Inflammatory macrophage treated with lipopolysaccharide for 1 hour (primary cell): ENCODE measurements at regions not wholly inside any gene's neighbourhood (a gene's known extent, or its start where the extent isn't known, plus 50 kb on each side); places are given as distances from the start of the nearest gene placed in this dataset.
A peak's percentile ranks its signal among the peaks of the same experiment; 100 is the strongest.

ENCODE experiments used
- DNase-seq, 2 donors: peaks; one replicate each; pipeline ENCODE4 v3.0.0-alpha.2; 2020 to 2022

- DNase-seq, result no peak
Measured at GRCh38 chr5:54671681-54672080, 154.1 kb downstream of the SNX18 start.

DNA sequence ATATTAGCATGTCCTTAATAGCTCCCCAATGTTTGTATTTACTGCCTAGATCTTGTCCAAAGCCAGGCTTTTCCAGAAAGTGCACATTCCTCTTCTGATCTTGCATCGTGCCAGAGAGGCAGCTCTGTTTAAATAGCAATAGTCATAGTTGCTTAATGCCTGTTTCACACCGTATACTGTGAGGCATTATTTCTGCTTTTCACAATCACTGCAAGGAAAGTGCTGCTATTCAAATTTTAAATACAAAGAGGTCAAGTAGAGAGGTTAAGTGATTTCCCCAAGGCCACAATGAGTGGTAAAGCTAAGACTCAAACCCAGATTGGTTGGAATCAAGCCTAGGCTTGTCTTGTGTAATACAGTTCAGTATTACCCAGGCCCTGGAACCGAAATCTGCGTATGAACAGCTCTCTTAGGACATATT, 153.6 kb downstream of the SNX18 start:
- peak; percentile 90 to 97 for DNase-seq

GRCh38 chr5:54670281-54670680, 152.7 kb downstream of the SNX18 start:
- DNase-seq, result peak; percentile 33 to 76

GRCh38 chr5:54669845-54670244, 152.3 kb downstream of the SNX18 start:
- no peak for DNase-seq

- peak; percentile 59 to 85 for DNase-seq
Measured at GRCh38 chr5:54669285-54669684, 151.7 kb downstream of the SNX18 start.

GRCh38 chr5:54668096-54668495, 150.5 kb downstream of the SNX18 start:
- no peak for DNase-seq

GRCh38 chr5:54667136-54667535, 149.6 kb downstream of the SNX18 start:
- no peak for DNase-seq

DNA sequence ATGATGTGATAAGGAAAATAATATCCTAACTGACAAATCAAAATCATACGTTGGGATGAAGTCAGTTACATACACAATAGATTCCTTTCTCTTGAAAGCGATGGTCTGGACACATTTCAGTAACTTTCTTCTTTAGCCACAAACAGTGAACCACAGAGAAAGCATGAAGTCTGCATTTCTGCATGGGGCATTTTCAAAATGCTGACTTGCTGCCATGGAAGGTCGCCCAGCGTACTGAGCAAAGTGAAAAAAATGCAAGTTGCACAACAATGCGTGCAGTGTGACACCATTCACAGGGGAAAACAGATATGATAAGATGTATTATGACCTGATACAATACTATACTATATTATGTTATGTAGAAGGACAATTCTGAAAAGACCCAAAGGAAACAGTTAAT, 146.3 kb downstream of the SNX18 start:
- DNase-seq, result peak in 1 of 2 donors; percentile 45

DNA sequence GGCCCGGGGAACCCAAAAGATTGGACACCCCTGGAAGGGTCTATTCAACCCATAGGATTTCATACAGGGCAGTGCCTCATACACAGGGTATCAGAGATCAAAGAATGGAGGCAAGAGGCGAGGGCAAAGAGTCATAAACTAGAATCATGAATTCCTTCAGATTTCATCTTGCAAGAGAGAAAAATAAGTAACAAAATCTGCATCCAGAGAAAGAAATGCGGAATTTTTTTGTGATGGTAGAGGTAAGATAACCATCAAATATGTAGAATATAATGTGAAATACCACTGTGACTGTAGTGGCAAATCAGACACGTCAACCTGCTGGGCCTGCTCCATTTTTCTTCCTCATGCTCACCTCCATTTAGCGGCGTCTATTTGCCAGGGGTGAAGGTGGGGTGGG, 143.6 kb downstream of the SNX18 start:
- DNase-seq, result no peak

DNA sequence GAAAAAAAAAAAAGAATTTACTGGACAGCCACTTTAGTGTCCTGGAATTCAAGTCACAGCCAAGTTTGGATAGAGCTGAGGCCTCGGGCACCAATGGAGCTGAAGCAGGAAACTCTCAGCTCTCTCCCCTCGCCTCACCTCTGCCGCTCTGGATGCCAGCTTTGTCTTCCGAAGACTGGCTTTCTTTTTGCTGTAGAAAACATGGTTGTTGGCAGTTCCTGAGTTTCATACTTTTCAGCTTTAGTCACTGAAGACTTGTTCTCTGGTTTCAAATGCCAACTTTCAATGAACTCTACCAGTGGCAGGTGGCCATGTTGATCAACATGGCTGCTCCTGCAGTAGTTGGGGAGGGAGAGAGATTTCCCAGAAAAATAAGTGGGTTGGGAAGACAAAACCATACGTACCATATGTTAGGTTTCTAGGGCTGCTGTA, 142.2 kb downstream of the SNX18 start:
- no peak for DNase-seq

DNA sequence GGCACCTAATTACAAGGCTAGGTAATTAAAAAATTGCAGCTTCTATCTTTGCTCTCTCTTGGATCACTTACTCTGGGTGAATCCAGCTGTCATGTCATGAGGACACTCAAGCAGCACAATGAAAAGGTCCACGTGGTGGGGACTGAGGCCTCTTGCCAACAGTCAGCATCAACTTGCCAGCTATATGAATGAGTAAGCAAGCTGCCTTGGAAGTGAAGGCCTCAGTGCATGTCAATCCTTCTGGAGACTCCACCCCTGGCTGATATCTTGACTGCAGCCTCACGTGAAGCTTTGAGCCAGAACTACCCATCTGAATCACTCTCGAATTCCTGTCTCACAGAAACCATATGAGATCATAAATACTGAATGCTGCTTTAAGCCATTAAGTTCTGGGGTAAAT, 140.5 kb downstream of the SNX18 start:
- no peak for DNase-seq

DNA sequence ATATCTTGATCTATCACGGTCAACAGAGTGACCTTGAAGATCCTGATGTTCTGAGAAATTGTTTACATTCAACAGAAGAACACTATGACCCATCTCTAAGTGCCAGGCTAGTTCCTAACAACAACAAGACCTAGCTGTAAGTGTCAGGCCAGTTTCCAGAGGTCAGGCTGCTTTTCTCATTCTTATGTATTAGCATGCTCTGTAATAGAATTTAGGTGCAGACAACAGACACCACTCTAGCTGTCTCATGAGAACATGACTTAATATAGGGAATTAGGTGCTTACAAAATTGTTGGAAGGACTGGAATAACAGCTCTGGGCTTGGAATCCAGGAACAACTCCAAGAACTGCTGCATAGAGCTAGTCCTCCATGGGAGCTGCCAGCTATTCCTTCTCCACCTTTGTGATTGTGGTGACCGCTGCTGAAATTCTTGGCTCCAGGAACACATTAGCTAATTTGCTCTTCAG, 138.7 kb downstream of the SNX18 start:
- DNase-seq, result no peak

GRCh38 chr5:54655761-54656160, 138.2 kb downstream of the SNX18 start:
- DNase-seq, result no peak

GRCh38 chr5:54655266-54655665, 137.7 kb downstream of the SNX18 start:
- DNase-seq, result no peak

DNA sequence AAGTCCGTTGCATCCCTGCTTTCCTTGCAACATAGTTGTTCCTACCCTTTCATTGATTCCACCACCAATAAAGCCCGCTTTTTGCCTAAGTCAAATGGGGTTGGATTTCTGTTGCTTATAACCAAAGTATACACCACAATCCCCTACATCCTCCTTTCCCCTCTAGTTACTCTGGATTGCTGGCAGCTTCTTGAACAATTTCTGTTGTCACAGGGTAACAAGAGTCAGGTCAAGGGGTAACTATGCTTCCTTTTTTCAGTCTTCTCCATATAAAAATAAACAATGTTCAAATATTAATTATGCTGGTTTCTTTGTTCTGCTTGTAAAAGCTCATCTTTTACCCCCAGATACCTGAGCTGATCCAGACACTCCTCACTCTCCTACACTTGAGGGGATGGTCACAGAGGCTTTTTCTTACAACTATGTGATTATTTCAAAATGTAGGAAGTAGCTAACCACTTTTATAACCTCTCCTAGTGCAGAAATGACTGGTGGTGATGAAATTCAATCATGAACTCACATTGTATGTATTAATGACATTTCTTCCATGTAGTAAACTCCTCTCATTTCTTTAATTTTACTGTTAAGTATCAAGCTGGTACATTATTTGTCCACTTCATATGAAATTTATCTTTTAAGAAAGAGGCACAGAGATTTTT, 136.5 kb downstream of the SNX18 start:
- peak; percentile 60 to 66 for DNase-seq

GRCh38 chr5:54651482-54652076, 134.0 kb downstream of the SNX18 start:
- no peak for DNase-seq

DNA sequence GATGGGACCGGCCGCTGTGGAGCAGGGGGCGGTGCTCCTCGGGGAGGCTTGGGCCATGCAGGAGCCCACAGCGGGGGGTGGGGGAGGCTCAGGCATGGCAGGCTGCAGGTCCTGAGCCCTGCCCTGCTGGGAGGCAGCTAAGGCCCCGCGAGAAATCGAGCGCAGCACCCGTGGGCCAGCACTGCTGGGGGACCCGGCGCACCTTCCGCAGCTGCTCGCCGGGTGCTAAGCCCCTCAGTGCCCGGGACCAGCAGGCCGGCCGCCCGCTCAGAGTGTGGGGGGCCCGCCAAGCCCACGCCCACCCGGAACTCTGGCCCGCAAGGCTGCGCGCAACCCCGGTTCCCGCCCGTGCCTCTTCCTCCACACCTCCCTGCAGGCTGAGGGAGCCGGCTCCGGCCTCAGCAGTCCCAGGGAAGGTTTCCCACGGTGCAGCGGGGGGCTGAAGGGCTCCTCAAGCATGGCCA, 131.5 kb downstream of the SNX18 start:
- DNase-seq, result no peak

- peak; percentile 82 to 89 for DNase-seq
Measured at GRCh38 chr5:54646356-54647101, 129.0 kb downstream of the SNX18 start.

GRCh38 chr5:54645882-54646355, 128.4 kb downstream of the SNX18 start:
- DNase-seq, result no peak

DNA sequence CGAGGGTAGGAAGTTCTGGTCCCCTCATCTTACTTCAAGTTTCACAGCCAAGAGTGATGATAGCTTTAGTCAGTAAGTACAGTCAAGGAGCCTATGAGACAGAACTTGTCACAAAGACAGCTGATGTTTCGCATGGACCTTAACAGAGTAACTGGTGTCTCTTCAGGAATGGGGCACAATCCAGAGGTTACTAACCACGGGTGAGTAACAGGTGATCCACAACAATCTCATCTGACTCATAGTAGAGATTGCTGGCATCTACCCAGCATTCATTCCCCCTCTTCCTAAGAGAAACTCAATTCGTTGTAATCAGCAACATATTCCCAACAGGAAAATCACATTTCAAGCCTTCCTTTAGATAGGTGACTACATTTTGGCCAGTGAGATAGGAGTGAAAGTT, 126.7 kb downstream of the SNX18 start:
- no peak for DNase-seq

- DNase-seq, result peak; percentile 69 to 77
Measured at GRCh38 chr5:54643685-54644106, 126.1 kb downstream of the SNX18 start.

DNA sequence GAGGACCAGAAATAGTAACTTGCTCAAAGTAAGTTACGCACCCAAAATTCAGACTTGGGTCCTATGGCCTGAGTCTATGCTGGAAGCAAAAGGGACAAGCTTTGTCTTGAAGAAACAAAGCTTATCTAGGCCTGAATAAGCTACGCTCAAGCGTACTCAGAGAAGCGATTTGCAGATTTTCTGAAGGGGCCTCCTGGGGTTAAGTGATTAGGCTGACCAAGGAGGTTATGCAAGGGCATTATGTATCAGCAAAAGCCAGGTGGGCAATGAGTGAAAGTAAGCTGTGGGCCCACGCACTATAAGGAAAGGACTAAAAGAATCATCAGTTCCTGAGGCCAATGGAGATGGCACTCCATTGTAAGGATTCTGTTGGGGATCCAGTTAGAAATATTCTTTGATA, 122.1 kb downstream of the SNX18 start:
- no peak for DNase-seq

GRCh38 chr5:54638106-54638505, 120.5 kb downstream of the SNX18 start:
- no peak for DNase-seq

DNA sequence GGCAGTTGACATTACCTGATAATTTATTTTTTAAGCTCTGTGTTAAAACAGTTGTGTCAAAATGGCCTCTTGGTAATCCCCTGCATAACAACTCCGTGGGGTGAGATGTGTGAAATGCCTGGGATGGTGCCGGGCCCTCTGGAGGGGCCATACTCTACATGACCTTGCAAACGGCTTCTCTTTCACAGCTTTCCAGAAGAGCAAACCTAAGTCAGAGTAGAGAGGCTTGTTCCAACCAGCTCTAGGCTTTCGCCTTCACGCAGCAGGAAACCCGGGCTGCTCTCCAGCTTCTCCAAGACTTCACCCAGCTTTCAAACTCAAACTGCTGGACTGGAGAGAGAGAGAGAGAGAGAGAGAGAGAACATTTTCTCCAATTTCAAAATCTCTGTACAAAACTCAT, 120.1 kb downstream of the SNX18 start:
- DNase-seq, result no peak
